ENCODE measurements at regions not wholly inside any gene's neighbourhood (a gene's known extent, or its start where the extent isn't known, plus 50 kb on each side); places are given as distances from the start of the nearest gene placed in this dataset.
"Not testable (repeated sequence)": the region's sequence is repeated elsewhere in the genome, so short reads cannot be mapped to it uniquely, and the experiment has no call there.

DNA sequence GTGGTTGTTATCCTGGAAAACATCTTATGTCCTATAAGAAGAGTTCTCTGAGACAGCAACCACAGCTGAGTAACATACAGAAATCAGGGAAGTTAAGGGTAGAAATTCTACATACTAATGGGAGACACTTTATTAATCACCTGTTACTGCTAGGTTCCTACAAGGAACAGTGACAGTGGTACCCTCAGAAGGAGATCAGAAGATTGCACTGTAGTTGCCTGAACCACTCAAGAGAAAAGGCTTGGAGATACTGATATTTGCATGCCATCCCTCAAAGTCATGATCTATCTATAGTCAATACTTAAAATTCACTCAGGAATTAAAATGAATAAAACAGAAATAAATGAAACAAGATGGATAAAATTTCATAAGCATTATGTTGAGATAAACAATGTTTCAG is 136.0 kb downstream of the LMLN start:
- H3K27ac Mint-ChIP-seq: no peak overlapping the region
- H3K36me3 Mint-ChIP-seq: peaks cover 14 to 16% of the 10 kb centered on the region in 2 donors
- DNase-seq (ENCODE audit: low spot score in 2 of 2) (no peak), ATAC-seq (no peak)
- peaks cover 11 to 18% of the 10 kb centered on the region in 2 donors for H3K9me3 Mint-ChIP-seq

DNA sequence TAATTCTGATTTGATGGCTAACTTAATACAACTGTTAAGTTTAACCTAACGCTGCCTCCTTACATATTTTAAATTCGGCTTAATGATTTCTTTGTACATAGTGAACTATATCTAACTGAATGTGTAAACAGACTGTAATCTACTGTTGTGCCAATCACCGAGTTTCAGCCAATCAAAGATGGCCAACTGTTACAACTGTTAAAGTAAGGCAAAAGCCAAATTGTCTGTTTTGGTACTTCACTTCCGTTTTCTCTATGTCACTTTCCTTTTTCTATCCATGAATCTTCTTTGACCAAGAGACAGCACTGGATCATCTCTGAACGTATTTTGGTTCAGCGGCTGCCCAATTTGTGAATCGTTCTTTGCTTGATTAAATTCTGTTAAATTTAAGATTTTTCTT is 137.0 kb downstream of the LMLN start:
- ATAC-seq: no peak
- Mint-ChIP-seq H3K27ac (no peak overlapping the region), H3K9me3 (peaks cover 11 to 18% of the 10 kb centered on the region in 2 donors), H3K36me3 (peaks cover 14 to 16% of the 10 kb centered on the region in 2 donors)
- no peak for DNase-seq (ENCODE audit: low spot score in 2 of 2)

DNA sequence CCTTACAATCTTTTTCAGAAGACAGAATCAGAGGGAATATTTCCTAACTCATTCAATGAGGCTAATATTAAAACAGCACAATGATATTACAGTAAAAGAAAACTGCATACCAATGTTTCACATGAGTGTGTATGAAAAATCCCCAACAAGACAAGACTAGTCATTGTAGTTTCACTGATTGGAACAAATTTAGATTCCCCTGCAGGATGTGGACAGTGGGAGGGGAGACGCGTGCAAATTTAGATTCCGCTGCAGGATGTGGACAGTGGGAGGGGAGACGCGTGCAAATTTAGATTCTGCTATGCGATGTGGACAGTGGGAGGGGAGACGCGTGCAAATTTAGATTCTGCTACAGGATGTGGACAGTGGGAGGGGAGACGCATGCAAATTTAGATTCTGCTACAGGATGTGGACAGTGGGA is 138.7 kb downstream of the LMLN start:
- peak in 1 of 2 donors; percentile 24 for ATAC-seq
- not testable (repeated sequence) for DNase-seq (ENCODE audit: low spot score in 2 of 2)
- H3K36me3 Mint-ChIP-seq: peaks cover 11 to 16% of the 10 kb centered on the region in 2 donors
- H3K27ac Mint-ChIP-seq: peak overlapping the region; percentile 57 to 75
- H3K9me3 Mint-ChIP-seq: peaks cover 11 to 23% of the 10 kb centered on the region in 2 donors

DNA sequence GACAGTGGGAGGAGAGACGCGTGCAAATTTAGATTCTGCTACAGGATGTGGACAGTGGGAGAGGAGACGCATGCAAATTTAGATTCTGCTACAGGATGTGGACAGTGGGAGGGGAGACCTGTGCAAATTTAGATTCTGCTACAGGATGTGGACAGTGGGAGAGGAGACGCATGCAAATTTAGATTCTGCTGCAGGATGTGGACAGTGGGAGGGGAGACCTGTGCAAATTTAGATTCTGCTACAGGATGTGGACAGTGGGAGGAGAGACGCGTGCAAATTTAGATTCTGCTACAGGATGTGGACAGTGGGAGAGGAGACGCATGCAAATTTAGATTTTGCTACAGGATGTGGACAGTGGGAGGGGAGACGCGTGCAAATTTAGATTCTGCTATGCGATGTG is 143.1 kb downstream of the LMLN start:
- not testable (repeated sequence) for H3K27ac Mint-ChIP-seq; DNase-seq (ENCODE audit: low spot score in 2 of 2); ATAC-seq

DNA sequence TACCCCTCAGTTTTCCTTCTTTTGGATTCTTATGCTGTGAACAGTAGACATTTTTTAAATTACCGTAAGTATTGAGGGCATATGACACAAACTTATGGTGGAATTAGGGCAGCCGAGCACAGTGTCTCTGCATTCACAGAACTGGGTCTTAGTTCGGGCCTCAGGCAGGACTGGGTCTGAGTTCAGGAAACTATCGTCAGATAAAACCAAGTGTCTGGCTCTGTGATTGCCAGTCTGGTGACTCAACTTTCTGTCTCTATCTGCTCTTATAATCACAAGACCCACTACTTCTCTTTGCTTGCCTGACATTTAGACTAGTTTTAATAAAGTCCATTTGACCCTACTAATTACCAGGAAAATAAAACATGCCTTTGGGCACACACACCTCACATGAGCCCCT is 146.2 kb downstream of the LMLN start:
- Mint-ChIP-seq H3K9me3 (peaks cover 21 to 23% of the 10 kb centered on the region in 2 donors), H3K27ac (peak overlapping the region; percentile 33 to 83), H3K36me3 (peaks cover 11 to 18% of the 10 kb centered on the region in 2 donors)
- ATAC-seq (no peak), DNase-seq (ENCODE audit: low spot score in 2 of 2) (no peak)

More for the DNA sequence above, 143.1 kb downstream of the LMLN start:
- H3K9me3 Mint-ChIP-seq: peaks cover 24 to 27% of the 10 kb centered on the region in 2 donors
- peaks cover 14 to 17% of the 10 kb centered on the region in 2 donors for H3K36me3 Mint-ChIP-seq

DNA sequence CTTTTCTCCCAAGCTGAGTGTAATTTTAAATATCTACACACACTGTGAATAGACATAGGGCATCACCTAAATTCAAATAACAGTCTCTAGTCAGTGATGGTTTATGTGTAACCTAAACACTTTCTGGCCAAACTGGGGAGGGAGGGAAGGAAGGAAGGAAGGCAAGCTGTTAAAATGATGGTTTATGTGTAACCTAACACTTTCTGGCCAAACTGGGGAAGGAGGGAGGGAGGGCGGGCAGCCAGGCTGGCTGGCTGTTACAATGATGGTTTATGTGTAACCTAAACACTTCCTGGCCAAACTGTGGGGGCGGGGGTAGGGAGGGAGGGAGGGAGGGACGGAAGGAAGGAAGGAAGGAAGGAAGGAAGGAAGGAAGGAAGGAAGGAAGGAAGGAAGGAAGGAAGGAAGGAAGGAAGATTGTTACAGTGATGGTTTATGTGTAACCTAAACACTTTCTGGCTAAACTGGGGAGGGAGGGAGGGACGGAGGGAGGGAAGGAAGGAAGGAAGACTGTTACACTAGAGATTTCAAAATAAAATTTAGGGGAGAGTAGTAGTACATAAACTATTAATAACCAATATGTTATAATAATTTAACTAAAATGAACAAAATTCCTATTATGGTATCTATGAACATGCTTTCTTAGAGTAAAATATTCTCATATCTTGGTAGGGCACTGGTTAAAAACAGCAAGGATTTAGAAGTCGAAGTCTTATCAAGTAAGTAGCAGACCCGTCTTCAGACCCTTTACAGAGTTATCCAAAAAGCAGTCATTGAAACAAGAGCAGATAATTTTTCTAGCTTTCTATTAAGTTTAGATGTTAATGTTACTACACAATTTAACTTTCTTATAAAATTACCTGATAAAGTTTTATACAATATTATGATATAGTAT is 148.1 kb downstream of the LMLN start:
- no peak overlapping the region for H3K27ac Mint-ChIP-seq
- peaks cover 13 to 22% of the 10 kb centered on the region in 2 donors for H3K36me3 Mint-ChIP-seq
- DNase-seq (ENCODE audit: low spot score in 2 of 2) (no peak), ATAC-seq (no peak)
- peaks cover 23% of the 10 kb centered on the region in 2 donors for H3K9me3 Mint-ChIP-seq

DNA sequence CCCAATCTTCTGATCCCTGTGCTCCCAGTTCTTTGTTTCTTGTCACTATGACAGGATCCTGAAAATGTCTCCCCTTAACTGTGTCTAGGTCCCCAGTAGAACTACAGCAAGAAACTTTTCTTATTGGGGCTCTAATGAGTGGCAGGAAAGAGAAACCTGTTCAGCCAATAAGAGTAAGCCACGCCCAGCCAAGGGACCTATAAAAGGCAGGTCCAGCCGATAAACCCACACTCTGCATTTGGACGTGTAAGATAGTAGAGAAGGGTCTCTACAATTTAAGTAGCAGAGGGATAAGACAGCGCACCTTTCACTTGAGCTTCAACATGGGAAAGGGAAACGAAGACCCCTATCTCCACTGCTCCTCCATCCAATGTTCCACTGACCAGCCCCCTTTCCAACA is 149.9 kb downstream of the LMLN start:
- DNase-seq (ENCODE audit: low spot score in 2 of 2) (no peak), ATAC-seq (no peak)
- Mint-ChIP-seq H3K36me3 (peaks cover 28 to 36% of the 10 kb centered on the region in 2 donors), H3K27ac (no peak overlapping the region), H3K9me3 (peaks cover 21 to 23% of the 10 kb centered on the region in 2 donors)

DNA sequence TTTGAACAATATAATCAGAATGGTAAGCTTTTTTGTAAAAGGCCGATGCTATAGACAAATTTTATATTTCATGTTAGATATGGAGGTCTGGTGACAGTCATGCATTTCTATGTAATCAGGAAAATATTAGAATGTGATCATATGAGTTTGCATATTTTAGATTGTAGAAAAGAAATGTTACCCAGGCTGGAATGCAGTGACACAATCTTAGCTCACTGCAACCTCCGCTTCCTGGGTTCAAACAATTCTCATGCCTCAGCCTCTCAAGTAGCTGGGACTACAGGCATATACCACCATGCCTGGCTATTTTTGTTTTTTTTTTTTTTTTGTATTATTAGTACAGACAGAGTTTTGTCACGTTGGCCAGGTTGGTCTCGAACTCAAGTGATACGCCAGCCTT is 152.0 kb downstream of the LMLN start:
- peaks cover 17 to 31% of the 10 kb centered on the region in 2 donors for H3K36me3 Mint-ChIP-seq
- no peak for ATAC-seq
- peaks cover 10 to 16% of the 10 kb centered on the region in 2 donors for H3K9me3 Mint-ChIP-seq
- DNase-seq (ENCODE audit: low spot score in 2 of 2): no peak
- H3K27ac Mint-ChIP-seq: no peak overlapping the region

DNA sequence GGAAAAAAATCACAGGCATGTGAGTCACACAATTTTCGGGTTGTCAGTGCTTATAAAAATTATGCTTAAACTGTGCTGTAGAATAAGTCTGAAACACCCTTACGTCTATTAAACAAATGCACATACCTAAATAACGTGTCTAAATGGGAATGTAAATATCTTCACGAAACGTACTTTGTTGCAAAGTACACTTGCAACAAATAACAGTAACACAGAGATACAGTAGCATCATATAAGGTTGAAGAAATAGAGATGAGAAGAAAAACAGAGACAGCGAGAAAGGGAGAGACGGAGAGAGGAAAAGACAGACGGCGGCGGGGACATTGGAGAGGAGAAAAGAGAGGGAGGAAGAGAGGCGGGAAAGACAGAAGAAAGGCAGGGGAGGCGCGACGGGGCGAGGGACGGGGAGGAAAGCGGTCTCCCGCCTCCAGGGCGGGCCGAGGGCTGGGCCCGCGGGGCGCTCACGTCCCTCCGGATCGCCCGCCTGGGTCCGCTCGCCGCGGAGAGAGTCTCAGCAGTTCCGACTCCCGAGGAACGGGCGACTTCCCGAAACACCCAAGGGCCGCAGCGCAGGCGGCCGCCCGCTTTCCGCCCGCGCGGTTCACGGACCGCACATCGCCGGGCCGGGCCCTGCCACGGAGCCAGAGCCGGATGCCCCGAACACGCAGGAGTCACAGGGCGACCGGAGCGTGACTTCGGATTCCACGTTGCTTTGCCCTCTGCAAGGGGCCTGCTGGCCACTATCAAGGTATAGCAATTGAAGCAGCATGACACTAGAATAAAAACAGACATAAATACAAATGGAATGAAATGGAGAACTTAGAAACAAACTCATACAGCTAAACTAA is 153.4 kb downstream of the LMLN start:
- Mint-ChIP-seq H3K27ac (peak overlapping the region in 1 of 2 donors; percentile 2), H3K9me3 (peaks cover 8 to 10% of the 10 kb centered on the region in 2 donors), H3K36me3 (peaks cover 17 to 31% of the 10 kb centered on the region in 2 donors)
- DNase-seq (ENCODE audit: low spot score in 2 of 2) (no peak), ATAC-seq (peak in 1 of 2 donors; percentile 34)

DNA sequence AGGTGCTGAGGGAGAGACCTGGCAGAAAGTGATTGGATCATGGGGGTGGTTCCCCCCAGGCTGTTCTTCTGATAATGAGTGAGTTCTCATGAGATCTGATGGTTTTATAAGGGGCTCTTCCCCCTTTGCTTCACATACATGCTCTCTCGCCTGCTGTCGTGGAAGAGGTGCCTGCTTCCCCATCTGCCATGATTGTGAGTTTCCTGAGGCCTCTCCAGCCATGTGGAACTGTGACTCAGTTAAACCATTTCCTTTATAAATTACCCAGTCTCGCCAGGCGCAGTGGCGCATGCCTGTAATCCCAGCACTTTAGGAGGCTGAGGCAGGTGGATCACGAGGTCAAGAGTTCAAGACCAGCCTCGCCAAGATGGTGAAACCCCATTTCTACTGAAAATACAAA is 154.5 kb downstream of the LMLN start:
- not testable (repeated sequence) for H3K9me3 Mint-ChIP-seq; ATAC-seq; H3K27ac Mint-ChIP-seq; DNase-seq (ENCODE audit: low spot score in 2 of 2)
- peaks cover 17 to 31% of the 10 kb centered on the region in 2 donors for H3K36me3 Mint-ChIP-seq

DNA sequence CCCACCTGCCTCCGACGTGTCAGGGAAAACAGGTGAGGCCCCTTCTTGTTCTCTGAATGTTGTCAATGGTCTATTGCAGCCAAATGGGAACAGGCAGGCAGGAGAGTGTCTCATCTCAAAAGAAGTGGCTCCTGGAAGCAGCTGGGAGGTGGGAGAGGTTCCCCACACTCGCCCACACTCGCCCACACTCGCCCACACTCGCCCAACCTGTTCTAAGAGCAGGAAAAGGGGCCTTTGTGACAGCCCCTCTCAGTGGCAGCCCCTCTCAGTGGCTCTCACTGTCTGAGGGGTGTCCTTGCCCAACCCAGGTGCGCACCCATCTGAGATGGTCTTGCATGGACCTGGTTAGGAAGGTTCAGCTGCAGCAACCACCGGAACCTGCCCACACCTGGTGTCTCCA is 162.2 kb downstream of the LMLN start:
- H3K9me3 Mint-ChIP-seq; H3K27ac Mint-ChIP-seq; ATAC-seq; DNase-seq (ENCODE audit: low spot score in 2 of 2); H3K36me3 Mint-ChIP-seq: not testable (repeated sequence)

DNA sequence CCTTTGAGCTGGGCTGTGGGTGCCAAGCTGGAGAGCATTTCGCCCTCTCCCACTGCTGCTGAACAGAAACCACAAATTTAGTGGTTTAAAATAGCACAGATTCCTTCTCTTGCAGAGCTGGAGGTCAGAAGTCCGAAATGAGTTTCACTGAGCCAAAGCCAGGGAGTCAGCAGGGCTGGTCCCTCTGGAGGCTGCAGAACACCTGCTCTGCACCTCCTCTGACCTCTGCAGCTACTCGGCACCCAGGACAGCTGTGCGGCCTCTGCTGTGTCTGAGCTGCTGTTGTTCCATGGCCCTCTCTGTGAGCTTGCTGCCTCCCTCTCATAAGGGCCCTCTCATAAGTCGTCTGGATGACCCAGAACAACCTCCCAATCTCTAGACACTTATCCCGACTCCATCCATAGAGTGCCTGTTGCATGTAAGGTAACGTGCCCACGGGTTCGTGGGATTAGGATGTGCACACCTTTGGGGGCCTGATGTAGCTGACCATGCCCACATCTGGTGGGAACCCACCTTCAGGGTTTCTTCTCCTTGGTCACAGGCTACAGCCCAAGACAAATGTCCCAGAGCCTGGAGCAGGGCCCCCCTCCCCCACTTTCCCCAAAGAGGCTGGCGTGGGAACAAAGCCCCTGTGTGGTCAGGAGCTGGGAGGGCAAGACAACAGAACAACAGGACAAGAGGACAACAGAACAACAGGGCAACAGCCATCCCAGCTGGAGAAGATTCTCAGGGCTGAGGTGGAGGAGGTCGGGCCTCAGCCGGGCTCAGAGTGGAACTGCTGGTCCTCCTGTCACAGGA is 177.2 kb downstream of the LMLN start:
- H3K9me3 Mint-ChIP-seq; DNase-seq (ENCODE audit: low spot score in 2 of 2); H3K27ac Mint-ChIP-seq; ATAC-seq; H3K36me3 Mint-ChIP-seq: not testable (repeated sequence)

DNA sequence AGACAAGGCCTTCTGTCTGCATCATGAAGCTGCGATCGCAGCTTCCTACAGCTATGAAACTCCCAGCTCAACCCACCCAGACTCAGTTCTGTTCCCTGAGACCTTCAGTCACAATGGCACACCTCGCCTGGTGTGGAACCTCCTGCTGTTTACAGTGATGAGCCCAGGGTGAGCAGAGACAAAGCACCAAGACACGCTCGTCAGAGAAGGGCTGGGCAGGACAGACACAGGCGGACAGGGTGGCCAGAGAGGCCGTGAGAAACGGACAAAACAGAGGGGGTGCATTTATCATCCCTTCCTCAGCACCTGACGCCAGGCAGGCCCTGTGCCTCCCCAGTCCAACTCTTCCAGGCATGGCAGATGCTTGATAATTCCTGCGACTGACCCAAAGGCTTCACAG is 178.2 kb downstream of the LMLN start:
- not testable (repeated sequence) for H3K9me3 Mint-ChIP-seq; ATAC-seq; DNase-seq (ENCODE audit: low spot score in 2 of 2); H3K27ac Mint-ChIP-seq; H3K36me3 Mint-ChIP-seq

DNA sequence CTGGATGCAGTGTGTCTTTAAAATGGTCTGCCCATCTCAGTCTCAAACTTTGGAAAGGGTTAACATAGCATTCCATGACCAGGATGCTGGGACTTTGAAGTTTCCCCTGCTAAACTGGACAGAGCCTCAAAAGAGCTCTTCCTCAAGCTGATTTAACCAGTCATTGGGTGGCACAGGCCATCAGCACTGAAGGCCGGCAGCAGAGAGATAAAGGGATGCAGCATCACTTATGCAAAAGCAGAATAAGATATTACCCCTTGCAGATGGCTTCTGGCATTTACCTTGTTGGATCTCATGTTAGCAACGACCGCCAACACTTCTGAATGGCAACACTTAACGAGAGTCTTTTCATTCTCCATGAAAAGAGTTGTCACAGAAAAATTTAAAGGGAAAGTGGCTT is 179.0 kb downstream of the LMLN start:
- DNase-seq (ENCODE audit: low spot score in 2 of 2); ATAC-seq; H3K36me3 Mint-ChIP-seq: not testable (repeated sequence)

DNA sequence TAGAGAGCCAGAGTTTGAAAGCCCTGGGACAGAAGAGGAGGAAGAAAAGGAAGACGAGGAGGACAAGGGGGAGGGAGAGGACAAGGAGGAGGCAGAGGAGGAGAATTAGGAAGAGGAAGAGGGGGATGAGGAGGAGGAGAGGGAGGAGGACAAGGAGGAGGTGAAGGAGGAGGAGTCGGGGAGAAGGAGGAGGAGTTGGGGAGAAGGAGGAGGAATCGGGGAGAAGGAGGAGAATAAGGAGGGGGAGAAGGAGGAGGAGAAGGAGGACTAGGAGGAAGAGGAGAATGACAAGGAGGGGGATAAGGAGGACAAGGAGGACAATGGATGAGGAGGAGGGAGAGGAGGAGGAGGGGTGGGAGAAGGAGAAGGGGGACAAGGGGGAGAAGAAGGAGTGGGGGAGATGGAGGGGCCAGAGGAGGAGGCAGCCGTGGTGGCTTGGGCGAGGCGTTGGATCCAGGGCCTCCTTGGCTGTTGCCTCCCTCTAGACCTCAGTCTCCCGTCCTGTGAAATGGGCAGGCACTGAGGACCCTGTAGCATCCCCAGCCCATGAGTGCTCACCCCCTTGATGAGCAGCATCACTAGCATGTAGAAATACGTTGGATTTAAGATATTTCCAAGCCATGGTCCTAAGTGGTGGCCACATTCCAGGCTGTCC is 179.6 kb downstream of the LMLN start:
- H3K27ac Mint-ChIP-seq; H3K36me3 Mint-ChIP-seq; ATAC-seq; DNase-seq (ENCODE audit: low spot score in 2 of 2); H3K9me3 Mint-ChIP-seq: not testable (repeated sequence)

More for the DNA sequence above, 179.0 kb downstream of the LMLN start:
- H3K27ac Mint-ChIP-seq, H3K9me3 Mint-ChIP-seq: not testable (repeated sequence)

All from activated naive CD4-positive, alpha-beta T cell treated with anti-CD3 and anti-CD28 coated beads, Interleukin-2, amount 50 U/mL, for 72 hours (primary cell).